GM12878 (cell line): ENCODE measurements at regions not wholly inside any gene's neighbourhood (a gene's known extent, or its start where the extent isn't known, plus 50 kb on each side); places are given as distances from the start of the nearest gene placed in this dataset.

Experiments used
- ATF2 ChIP-seq: IDR thresholded peaks from 2 replicates; pipeline ENCODE4 v1.6.1; 2012; ENCODE audit warnings: low read length, inconsistent platforms
- CTCF ChIP-seq, 3 experiments: IDR thresholded peaks in 2 of 3; conservative IDR thresholded peaks in 1 of 3; 2 replicates each; pipeline ENCODE4 v1.5.1; 2011; ENCODE audit warnings: low read depth in 3 of 3, low read length in 3 of 3, mild to moderate bottlenecking in 3 of 3, control low read depth in 2 of 3, moderate library complexity in 2 of 3, inconsistent platforms in 1 of 3, mixed read lengths in 1 of 3; ENCODE audit not compliant: control insufficient read depth in 2 of 3, insufficient read depth in 1 of 3; ENCODE audit errors: extremely low read depth in 1 of 3
- EZH2 ChIP-seq: IDR thresholded peaks from 2 replicates; pipeline ENCODE4 v1.6.1; 2012; ENCODE audit warnings: low read depth, mild to moderate bottlenecking, control low read depth, inconsistent platforms, low read length, borderline replicate concordance; ENCODE audit not compliant: control insufficient read depth
- HDAC2 ChIP-seq: fragments of 200-600 bp; sonication (generic); IDR thresholded peaks from 2 replicates; pipeline ENCODE4 v1.6.1; 2017
- HDGF ChIP-seq: fragments of 450-650 bp; IDR thresholded peaks from 2 replicates; pipeline ENCODE4 v1.6.1; 2016; ENCODE audit warnings: antibody characterized with exemption
- MAX ChIP-seq: IDR thresholded peaks from 2 replicates; pipeline ENCODE4 v1.6.1; 2012; ENCODE audit warnings: low read depth, low read length, improper control_type of control experiment
- POLR2AphosphoS5 ChIP-seq: IDR thresholded peaks from 2 replicates; pipeline ENCODE4 v1.6.1; 2011; ENCODE audit warnings: mild to moderate bottlenecking, low read length, inconsistent platforms
- RB1 ChIP-seq: fragments of 450-650 bp; formaldehyde crosslinking; IDR thresholded peaks from 2 replicates; pipeline ENCODE4 v1.6.1; 2017; ENCODE audit warnings: mild to moderate bottlenecking, borderline replicate concordance
- RCOR1 ChIP-seq: conservative IDR thresholded peaks from 2 replicates; pipeline ENCODE4 v1.6.1; 2012; ENCODE audit warnings: low read depth, low read length, improper control_type of control experiment
- SREBF2 ChIP-seq: IDR thresholded peaks from 2 replicates; pipeline ENCODE4 v1.6.1; 2012; ENCODE audit warnings: mild to moderate bottlenecking, low read length

GRCh38 chr2:12584338-12584737 is 132.4 kb upstream of the TRIB2 start:
- no peak for TF ChIP-seq CTCF (IDR thresholded peaks at IDR 0.05 in 2 of 3, conservative IDR thresholded peaks at IDR 0.05 in 1 of 3; ENCODE audit: control insufficient read depth in 2 of 3, extremely low read depth in 1 of 3, insufficient read depth in 1 of 3, low read depth in 3 of 3, low read length in 3 of 3)
- no peak for TF ChIP-seq EZH2
- no peak for TF ChIP-seq RCOR1
- no peak for TF ChIP-seq POLR2AphosphoS5
- TF ChIP-seq HDAC2, result no peak
- TF ChIP-seq RB1, result no peak
- no peak for TF ChIP-seq HDGF
- no peak for TF ChIP-seq ATF2
- TF ChIP-seq MAX, result no peak
- no peak for TF ChIP-seq SREBF2
